ENCODE measurements at regions not wholly inside any gene's neighbourhood (a gene's known extent, or its start where the extent isn't known, plus 50 kb on each side); places are given as distances from the start of the nearest gene placed in this dataset.

DNA sequence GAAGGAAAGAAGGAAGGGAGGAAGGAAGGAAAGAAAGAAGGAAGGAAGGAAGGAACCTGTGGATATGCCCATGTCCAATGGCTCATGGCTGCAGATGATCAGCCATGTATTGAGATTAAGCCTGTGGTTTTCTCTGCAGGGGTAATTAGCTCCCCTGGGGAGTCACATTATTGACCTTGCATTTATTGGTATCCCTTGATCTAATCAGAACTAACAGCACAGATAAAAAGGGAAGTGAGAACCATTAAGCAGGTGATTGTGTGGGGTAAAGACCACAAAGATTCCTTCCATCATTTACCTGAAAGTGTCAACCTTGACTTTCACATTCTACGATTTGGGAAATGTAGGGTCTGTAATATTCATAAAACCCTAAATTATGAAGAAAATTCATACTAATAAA is 390.7 kb downstream of the BRINP2 start:
- H3K27me3 ChIP-seq (ENCODE audit: control insufficient read depth, insufficient read depth, low read length): no peaks in the 10 kb centered on the region
- no peak for DNase-seq (ENCODE audit: low read depth)
- TF ChIP-seq, protein P1, sequence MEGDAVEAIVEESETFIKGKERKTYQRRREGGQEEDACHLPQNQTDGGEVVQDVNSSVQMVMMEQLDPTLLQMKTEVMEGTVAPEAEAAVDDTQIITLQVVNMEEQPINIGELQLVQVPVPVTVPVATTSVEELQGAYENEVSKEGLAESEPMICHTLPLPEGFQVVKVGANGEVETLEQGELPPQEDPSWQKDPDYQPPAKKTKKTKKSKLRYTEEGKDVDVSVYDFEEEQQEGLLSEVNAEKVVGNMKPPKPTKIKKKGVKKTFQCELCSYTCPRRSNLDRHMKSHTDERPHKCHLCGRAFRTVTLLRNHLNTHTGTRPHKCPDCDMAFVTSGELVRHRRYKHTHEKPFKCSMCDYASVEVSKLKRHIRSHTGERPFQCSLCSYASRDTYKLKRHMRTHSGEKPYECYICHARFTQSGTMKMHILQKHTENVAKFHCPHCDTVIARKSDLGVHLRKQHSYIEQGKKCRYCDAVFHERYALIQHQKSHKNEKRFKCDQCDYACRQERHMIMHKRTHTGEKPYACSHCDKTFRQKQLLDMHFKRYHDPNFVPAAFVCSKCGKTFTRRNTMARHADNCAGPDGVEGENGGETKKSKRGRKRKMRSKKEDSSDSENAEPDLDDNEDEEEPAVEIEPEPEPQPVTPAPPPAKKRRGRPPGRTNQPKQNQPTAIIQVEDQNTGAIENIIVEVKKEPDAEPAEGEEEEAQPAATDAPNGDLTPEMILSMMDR (IDR thresholded peaks at IDR 0.05; ENCODE audit: insufficient read depth, low read length, poor library complexity, severe bottlenecking): no peak
- no peaks in the 10 kb centered on the region for H3K36me3 ChIP-seq (ENCODE audit: control insufficient read depth, insufficient read depth, low read length)
- no peak overlapping the region for H3K4me3 ChIP-seq (ENCODE audit: low read depth, low read length)

DNA sequence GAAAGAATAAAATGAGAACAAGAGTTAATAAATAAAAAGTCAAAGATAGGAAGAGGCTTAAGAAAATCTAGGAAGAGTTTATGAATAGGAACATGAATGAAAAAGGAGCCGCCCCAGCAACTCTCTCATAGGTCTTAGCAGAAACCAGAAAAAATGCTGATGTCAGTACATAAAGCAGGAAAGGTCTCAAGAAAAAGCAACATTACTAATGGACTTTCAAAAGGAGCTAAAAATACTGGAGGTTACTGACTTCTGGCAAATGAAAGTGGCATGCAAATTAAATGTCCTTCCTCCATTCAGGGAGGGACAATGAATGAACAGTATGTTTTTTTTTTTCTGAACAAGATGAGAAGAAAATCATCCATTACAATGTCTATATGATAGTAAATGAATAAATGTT is 387.6 kb downstream of the BRINP2 start:
- Histone ChIP-seq H3K36me3 (ENCODE audit: control insufficient read depth, insufficient read depth, low read length) (no peaks in the 10 kb centered on the region), H3K27me3 (ENCODE audit: control insufficient read depth, insufficient read depth, low read length) (no peaks in the 10 kb centered on the region), H3K4me3 (ENCODE audit: low read depth, low read length) (no peak overlapping the region)
- DNase-seq (ENCODE audit: low read depth): no peak
- TF ChIP-seq, protein P1 (IDR thresholded peaks at IDR 0.05; ENCODE audit: insufficient read depth, low read length, poor library complexity, severe bottlenecking): no peak

GRCh38 chr1:177556163-177556562 is 385.4 kb downstream of the BRINP2 start:
- no peak overlapping the region for H3K4me3 ChIP-seq (ENCODE audit: low read depth, low read length)
- no peaks in the 10 kb centered on the region for H3K36me3 ChIP-seq (ENCODE audit: control insufficient read depth, insufficient read depth, low read length)
- no peak for DNase-seq (ENCODE audit: low read depth)
- TF ChIP-seq, protein P1 (IDR thresholded peaks at IDR 0.05; ENCODE audit: insufficient read depth, low read length, poor library complexity, severe bottlenecking): no peak
- no peaks in the 10 kb centered on the region for H3K27me3 ChIP-seq (ENCODE audit: control insufficient read depth, insufficient read depth, low read length)

DNA sequence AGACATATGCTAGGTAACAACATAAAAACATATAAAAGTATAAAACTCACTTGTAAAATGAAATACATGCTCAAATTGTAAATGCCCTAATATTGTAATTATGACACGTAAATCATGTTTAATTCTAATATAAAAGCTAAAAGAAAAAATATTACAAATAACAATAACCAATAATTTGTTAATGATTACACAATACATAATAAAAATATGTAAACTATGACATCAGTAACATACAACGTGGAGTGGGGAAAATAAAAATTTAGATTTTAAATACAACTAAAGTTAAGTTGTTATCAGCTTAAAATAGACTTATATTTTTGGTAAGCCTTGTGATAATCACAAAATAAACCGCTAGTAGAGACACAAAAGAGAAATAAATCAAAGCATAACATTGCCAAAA is 376.4 kb downstream of the BRINP2 start:
- Histone ChIP-seq H3K36me3 (ENCODE audit: control insufficient read depth, insufficient read depth, low read length) (no peaks in the 10 kb centered on the region), H3K4me3 (ENCODE audit: low read depth, low read length) (no peak overlapping the region)

GRCh38 chr1:177546346-177546745 is 375.6 kb downstream of the BRINP2 start:
- no peaks in the 10 kb centered on the region for H3K27me3 ChIP-seq (ENCODE audit: control insufficient read depth, insufficient read depth, low read length)
- H3K36me3 ChIP-seq (ENCODE audit: control insufficient read depth, insufficient read depth, low read length): no peaks in the 10 kb centered on the region
- no peak overlapping the region for H3K4me3 ChIP-seq (ENCODE audit: low read depth, low read length)
- no peak for DNase-seq (ENCODE audit: low read depth)
- TF ChIP-seq, protein P1 (IDR thresholded peaks at IDR 0.05; ENCODE audit: insufficient read depth, low read length, poor library complexity, severe bottlenecking): no peak

More for the DNA sequence above, 376.4 kb downstream of the BRINP2 start:
- no peaks in the 10 kb centered on the region for H3K27me3 ChIP-seq (ENCODE audit: control insufficient read depth, insufficient read depth, low read length)
- TF ChIP-seq, protein P1 (IDR thresholded peaks at IDR 0.05; ENCODE audit: insufficient read depth, low read length, poor library complexity, severe bottlenecking): no peak
- no peak for DNase-seq (ENCODE audit: low read depth)

- TF ChIP-seq, protein P1 (IDR thresholded peaks at IDR 0.05; ENCODE audit: insufficient read depth, low read length, poor library complexity, severe bottlenecking): no peak
- no peaks in the 10 kb centered on the region for H3K27me3 ChIP-seq (ENCODE audit: control insufficient read depth, insufficient read depth, low read length)
Observed at GRCh38 chr1:177526201-177526600, 355.4 kb downstream of the BRINP2 start.

More at GRCh38 chr1:177526201-177526600, 355.4 kb downstream of the BRINP2 start:
- no peak for DNase-seq (ENCODE audit: low read depth)
- no peak overlapping the region for H3K4me3 ChIP-seq (ENCODE audit: low read depth, low read length)
- no peaks in the 10 kb centered on the region for H3K36me3 ChIP-seq (ENCODE audit: control insufficient read depth, insufficient read depth, low read length)

Measured in kidney epithelial cell (primary cell).